Common myeloid progenitor, CD34-positive (primary cell): ENCODE measurements at regions not wholly inside any gene's neighbourhood (a gene's known extent, or its start where the extent isn't known, plus 50 kb on each side); places are given as distances from the start of the nearest gene placed in this dataset.

Source experiments
- CTCF ChIA-PET: fragments of 350-600 bp; sonication (Branson Sonifier 250); formaldehyde crosslinking; loops from one replicate; lab custom pipeline; 2021; ENCODE audit warnings: antibody characterized with exemption; lab: Charles Lee
- POLR2A ChIA-PET: fragments of 350-600 bp; sonication (Branson Sonifier 250); formaldehyde crosslinking; loops from one replicate; lab custom pipeline; 2021; ENCODE audit warnings: antibody characterized with exemption; lab: Charles Lee
- DNase-seq, 3 donors: peaks; one replicate each; pipeline versions ENCODE4 v3.0.0 to v3.0.0-alpha.2; 2013
- H3K27ac ChIP-seq, 2 experiments: 1 replicate in 1 of 2; 2 replicates in 1 of 2; pipeline ENCODE4 v1.7.0; 2013; ENCODE audit warnings: inconsistent platforms in 2 of 2, low read length in 2 of 2, mild to moderate bottlenecking in 2 of 2, low read depth in 1 of 2, moderate library complexity in 1 of 2; ENCODE audit not compliant: severe bottlenecking in 2 of 2, insufficient read depth in 1 of 2, poor library complexity in 1 of 2
- H3K27me3 ChIP-seq, 5 experiments: replicated peaks in 2 of 5; 1 replicate in 3 of 5; 2 replicates in 2 of 5; pipeline versions ENCODE4 v1.6.1 to v1.7.0; 2013; ENCODE audit warnings: low read length in 4 of 5, mild to moderate bottlenecking in 2 of 5, moderate library complexity in 2 of 5, inconsistent platforms in 1 of 5; ENCODE audit not compliant: insufficient read depth in 5 of 5, control insufficient read depth in 4 of 5
- H3K36me3 ChIP-seq, 4 experiments: 1 replicate in 2 of 4; 2 replicates in 2 of 4; pipeline versions ENCODE4 v1.6.1 to v1.7.0; 2013; ENCODE audit warnings: low read length in 3 of 4, control low read depth in 1 of 4, mild to moderate bottlenecking in 1 of 4; ENCODE audit not compliant: control insufficient read depth in 4 of 4, insufficient read depth in 4 of 4
- H3K4me1 ChIP-seq, 4 experiments: 1 replicate in 3 of 4; 2 replicates in 1 of 4; pipeline versions ENCODE4 v1.6.1 to v1.7.1; 2013; ENCODE audit warnings: low read length in 3 of 4, mild to moderate bottlenecking in 3 of 4, control low read depth in 1 of 4, inconsistent platforms in 1 of 4, moderate library complexity in 1 of 4; ENCODE audit not compliant: control insufficient read depth in 4 of 4, insufficient read depth in 4 of 4; ENCODE audit errors: control extremely low read depth in 1 of 4
- H3K4me3 ChIP-seq, 7 experiments: 1 replicate in 4 of 7; 2 replicates in 3 of 7; pipeline versions ENCODE4 v1.5.1 to v1.7.0; 2013; ENCODE audit warnings: mild to moderate bottlenecking in 7 of 7, low read length in 6 of 7, moderate library complexity in 6 of 7, inconsistent platforms in 2 of 7, low read depth in 2 of 7, control low read depth in 1 of 7; ENCODE audit not compliant: insufficient read depth in 4 of 7, control insufficient read depth in 1 of 7; ENCODE audit errors: extremely low read depth in 1 of 7
- H3K9me3 ChIP-seq, 5 experiments: 1 replicate in 4 of 5; 2 replicates in 1 of 5; pipeline versions ENCODE4 v1.6.1 to v1.7.1; 2013; ENCODE audit warnings: low read length in 4 of 5, mild to moderate bottlenecking in 2 of 5, inconsistent platforms in 1 of 5, low read depth in 1 of 5, moderate library complexity in 1 of 5; ENCODE audit not compliant: control insufficient read depth in 4 of 5, insufficient read depth in 2 of 5; ENCODE audit errors: control extremely low read depth in 1 of 5
- WGBS: methylation state at CpG from one replicate; pipeline ENCODE4 v1.1.5; 2013; ENCODE audit not compliant: insufficient coverage; 5-methylcytosine and 5-hydroxymethylcytosine counted together

GRCh38 chr16:7167626-7168025 is 165.0 kb upstream of the RBFOX1 start:
- Histone ChIP-seq H3K9me3 (no peaks in the 10 kb centered on the region), H3K4me1 (no peaks in the 10 kb centered on the region), H3K27ac (no peak overlapping the region), H3K27me3 (no peaks in the 10 kb centered on the region), H3K36me3 (no peaks in the 10 kb centered on the region), H3K4me3 (no peak overlapping the region)
- CTCF ChIA-PET, result interaction anchor here (1.1 kb wide), 1 partner anchor 17 kb away, joined by 3 read pairs; no protein-coding TSS in a partner anchor
- DNase-seq, result no peak
- POLR2A ChIA-PET, result no interaction called here
- WGBS, result 88% methylated on average over 1 of the region's 6 CpGs

- CTCF ChIA-PET, result no interaction called here
- Histone ChIP-seq H3K27ac (no peak overlapping the region), H3K4me1 (no peaks in the 10 kb centered on the region), H3K4me3 (no peak overlapping the region), H3K36me3 (no peaks in the 10 kb centered on the region), H3K9me3 (no peaks in the 10 kb centered on the region), H3K27me3 (no peaks in the 10 kb centered on the region)
- POLR2A ChIA-PET, result no interaction called here
- WGBS, result no CpG with 5 or more reads among the region's 1 CpG
- DNase-seq, result no peak
Observed at GRCh38 chr16:7161891-7162290, 170.8 kb upstream of the RBFOX1 start.

DNA sequence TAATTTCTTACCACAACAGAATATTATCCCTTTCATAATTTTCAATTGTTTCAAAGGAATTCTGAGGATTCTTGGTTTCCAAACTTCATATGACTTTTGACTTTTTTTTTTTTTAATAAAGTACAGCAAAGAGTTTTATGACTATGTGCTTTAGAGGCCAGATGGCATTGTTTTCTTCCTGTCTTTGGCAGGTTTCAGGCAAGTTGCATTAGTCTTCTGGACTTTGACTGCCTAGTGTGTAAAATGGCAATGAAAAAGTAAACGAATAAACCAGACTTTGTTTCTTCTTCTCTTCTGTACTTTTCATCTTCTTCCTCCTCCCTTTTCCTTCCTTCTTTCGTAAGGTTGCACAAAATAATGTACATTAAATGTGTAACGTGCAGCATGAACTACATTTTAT is 172.6 kb upstream of the RBFOX1 start:
- H3K27ac ChIP-seq, result no peak overlapping the region
- no peaks in the 10 kb centered on the region for H3K27me3 ChIP-seq
- H3K4me3 ChIP-seq, result no peak overlapping the region
- no peaks in the 10 kb centered on the region for H3K36me3 ChIP-seq
- no peak for DNase-seq
- H3K4me1 ChIP-seq, result no peaks in the 10 kb centered on the region
- H3K9me3 ChIP-seq, result no peaks in the 10 kb centered on the region
- ChIA-PET CTCF (no interaction called here), POLR2A (no interaction called here)
- no CpG with 5 or more reads among the region's 3 CpGs for WGBS

GRCh38 chr16:7158481-7158880 is 174.2 kb upstream of the RBFOX1 start:
- no peak overlapping the region for H3K27ac ChIP-seq
- no peaks in the 10 kb centered on the region for H3K4me1 ChIP-seq
- POLR2A ChIA-PET, result no interaction called here
- CTCF ChIA-PET, result no interaction called here
- WGBS, result 100% methylated on average over 1 of the region's 4 CpGs
- H3K4me3 ChIP-seq, result no peak overlapping the region
- H3K9me3 ChIP-seq, result no peaks in the 10 kb centered on the region
- H3K36me3 ChIP-seq, result no peaks in the 10 kb centered on the region
- H3K27me3 ChIP-seq, result no peaks in the 10 kb centered on the region
- no peak for DNase-seq

DNA sequence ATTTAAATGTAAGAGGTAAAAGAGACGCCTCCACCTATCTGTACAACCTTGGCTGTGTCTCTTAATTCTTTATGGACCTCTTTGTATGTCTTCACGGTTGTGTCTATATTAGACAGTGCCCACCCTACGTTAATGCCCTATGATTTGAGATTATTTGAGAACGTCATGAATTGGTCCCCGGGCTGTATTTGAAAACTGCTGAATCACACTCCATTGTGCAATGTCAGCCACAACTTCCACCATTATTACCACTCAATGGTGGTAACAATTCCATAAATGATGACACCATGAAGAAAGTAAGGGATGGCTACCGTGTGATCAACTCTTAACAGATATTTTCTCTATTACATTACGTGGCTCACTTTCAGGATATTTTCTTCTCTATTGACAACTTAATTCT is 182.4 kb upstream of the RBFOX1 start:
- Histone ChIP-seq H3K36me3 (no peaks in the 10 kb centered on the region), H3K27me3 (no peaks in the 10 kb centered on the region), H3K4me3 (no peak overlapping the region), H3K27ac (no peak overlapping the region), H3K9me3 (peaks cover 0 to 6% (median 0%) of the 10 kb centered on the region in 5 experiments), H3K4me1 (no peaks in the 10 kb centered on the region)
- 59% methylated on average over 4 of the region's 7 CpGs for WGBS
- ChIA-PET POLR2A (no interaction called here), CTCF (no interaction called here)
- DNase-seq, result no peak

DNA sequence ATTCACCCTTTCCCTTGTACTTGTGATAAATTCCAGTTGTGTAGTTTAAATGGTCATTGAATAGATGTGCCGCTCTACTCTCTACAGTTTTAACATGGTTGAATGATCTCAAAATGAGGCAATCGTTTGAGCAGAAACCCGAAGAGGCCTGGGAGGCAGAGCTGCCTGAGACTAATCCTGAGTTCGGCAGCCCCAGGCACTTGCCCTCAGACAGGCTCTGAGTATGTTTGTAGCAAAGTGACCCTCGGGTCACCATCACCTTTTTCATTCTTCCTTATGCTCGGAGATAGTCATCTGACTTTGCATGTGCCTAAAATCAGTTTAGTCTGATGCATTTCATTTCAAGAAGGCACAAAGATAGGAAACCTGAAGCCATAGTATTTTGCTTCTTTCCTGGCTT is 184.0 kb upstream of the RBFOX1 start:
- 88% methylated on average over 5 of the region's 6 CpGs for WGBS
- Histone ChIP-seq H3K27me3 (no peaks in the 10 kb centered on the region), H3K4me1 (no peaks in the 10 kb centered on the region), H3K4me3 (no peak overlapping the region), H3K36me3 (no peaks in the 10 kb centered on the region), H3K9me3 (peaks cover 0 to 6% (median 0%) of the 10 kb centered on the region in 5 experiments), H3K27ac (no peak overlapping the region)
- DNase-seq, result no peak
- ChIA-PET CTCF (no interaction called here), POLR2A (no interaction called here)

GRCh38 chr16:7140899-7141298 is 191.7 kb upstream of the RBFOX1 start:
- 82% methylated on average over 4 of the region's 5 CpGs for WGBS

More at GRCh38 chr16:7140899-7141298, 191.7 kb upstream of the RBFOX1 start:
- no peaks in the 10 kb centered on the region for H3K36me3 ChIP-seq
- DNase-seq, result no peak
- H3K4me1 ChIP-seq, result no peaks in the 10 kb centered on the region
- H3K9me3 ChIP-seq, result no peaks in the 10 kb centered on the region
- POLR2A ChIA-PET, result no interaction called here
- no peaks in the 10 kb centered on the region for H3K27me3 ChIP-seq
- CTCF ChIA-PET, result no interaction called here
- H3K4me3 ChIP-seq, result no peak overlapping the region
- H3K27ac ChIP-seq, result no peak overlapping the region
